Retina (tissue), 1 donor: ENCODE measurements at regions not wholly inside any gene's neighbourhood (a gene's known extent, or its start where the extent isn't known, plus 50 kb on each side); places are given as distances from the start of the nearest gene placed in this dataset.
A peak's percentile ranks its signal among the peaks of the same experiment; 100 is the strongest.

ENCODE experiments used
- DNase-seq: peaks from one replicate; pipeline ENCODE4 v3.0.0-alpha.2; 2016

DNA sequence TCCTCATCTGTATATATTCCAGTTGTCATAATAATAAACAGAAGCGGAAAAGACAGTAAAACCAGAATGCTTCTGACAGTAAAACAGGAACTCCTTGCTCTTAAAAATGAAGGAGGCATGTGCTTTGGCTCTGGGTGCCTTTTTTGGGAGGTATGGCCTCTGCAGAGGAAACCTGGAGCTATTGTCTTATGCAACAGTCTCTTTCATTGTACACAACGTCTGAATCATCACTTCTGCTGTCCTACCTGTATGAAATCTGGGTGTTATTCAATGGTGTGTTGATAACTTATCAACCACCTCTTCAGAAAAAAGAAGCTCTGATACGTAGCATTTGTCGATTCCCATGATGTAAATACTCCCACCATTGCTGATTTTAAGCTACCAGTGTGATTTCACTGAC, 64.8 kb downstream of the CDCA7 start:
- no peak for DNase-seq

DNA sequence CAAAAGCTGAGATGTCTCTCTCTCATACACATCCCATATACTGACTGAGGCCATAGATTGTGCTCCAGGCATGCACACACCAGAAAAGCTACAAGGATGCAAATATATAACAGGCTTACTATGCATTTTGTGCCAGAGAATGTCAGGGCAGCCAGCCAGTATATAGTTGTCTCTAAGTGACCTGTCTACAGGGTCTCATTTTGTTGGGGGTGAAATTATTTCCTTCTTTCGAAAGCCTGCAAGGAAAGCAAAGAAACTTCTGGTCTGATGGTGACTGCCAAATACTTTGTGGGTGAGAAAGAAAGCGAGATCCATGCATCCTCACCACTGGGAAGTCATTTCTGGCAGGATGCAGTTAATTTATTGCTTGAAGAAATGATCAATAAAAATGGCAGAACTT, 70.2 kb downstream of the CDCA7 start:
- DNase-seq, result no peak

DNA sequence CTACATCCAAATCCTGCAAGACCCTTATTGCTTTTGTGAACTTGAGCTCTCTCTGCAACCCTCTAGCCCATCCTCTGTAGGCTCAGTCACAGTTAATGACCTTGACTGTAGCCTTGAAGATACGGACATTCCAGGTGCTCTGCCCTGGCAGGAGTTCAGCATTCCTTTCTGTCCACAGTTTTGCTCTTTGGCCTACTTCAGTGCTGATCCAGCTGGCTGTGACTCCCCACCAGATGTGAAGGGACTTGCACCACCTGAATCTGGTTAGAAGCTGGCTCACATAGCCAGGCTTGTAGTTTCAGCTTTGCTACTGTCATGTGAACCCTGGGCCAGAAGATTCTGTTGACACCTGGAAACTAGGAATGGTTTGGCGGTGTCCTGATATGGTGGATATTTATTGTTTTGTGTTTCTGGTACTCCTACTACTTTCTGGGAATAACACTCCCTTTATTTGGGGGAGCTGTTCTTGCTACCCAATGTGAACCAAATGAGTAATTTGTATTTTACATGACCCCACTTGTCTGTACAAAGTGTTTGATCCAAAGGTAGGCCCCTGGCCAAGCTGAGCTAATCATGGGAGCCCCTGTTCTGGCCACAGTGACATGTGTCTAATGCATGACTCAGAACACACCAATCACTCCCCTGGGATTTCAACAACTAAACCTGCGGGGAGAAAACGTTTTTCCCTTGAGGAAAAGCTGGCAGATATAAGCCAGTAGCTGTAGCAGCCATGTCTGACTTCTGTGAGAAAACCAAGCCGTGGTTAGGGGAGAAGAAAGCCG, 73.4 kb downstream of the CDCA7 start:
- no peak for DNase-seq

DNA sequence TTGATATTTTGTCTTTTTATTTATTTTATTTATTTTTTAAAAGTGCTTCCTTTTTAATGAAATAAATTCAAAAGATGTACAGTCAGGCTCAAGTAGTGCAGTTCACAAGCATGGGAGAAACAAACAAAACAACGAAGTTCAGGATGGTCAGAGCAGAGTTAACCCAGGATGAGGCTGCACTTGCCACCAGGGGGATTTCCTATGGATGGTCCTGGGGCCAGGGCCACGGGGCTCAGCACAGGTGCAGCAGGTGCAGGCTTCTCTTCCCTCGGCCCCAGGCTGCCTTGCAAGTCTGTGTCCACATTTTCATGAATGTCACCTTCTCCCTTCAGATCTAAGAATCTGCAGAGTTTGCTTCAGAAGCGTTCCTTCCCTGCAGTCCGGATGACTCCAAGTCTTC, 76.5 kb downstream of the CDCA7 start:
- DNase-seq, result no peak

DNA sequence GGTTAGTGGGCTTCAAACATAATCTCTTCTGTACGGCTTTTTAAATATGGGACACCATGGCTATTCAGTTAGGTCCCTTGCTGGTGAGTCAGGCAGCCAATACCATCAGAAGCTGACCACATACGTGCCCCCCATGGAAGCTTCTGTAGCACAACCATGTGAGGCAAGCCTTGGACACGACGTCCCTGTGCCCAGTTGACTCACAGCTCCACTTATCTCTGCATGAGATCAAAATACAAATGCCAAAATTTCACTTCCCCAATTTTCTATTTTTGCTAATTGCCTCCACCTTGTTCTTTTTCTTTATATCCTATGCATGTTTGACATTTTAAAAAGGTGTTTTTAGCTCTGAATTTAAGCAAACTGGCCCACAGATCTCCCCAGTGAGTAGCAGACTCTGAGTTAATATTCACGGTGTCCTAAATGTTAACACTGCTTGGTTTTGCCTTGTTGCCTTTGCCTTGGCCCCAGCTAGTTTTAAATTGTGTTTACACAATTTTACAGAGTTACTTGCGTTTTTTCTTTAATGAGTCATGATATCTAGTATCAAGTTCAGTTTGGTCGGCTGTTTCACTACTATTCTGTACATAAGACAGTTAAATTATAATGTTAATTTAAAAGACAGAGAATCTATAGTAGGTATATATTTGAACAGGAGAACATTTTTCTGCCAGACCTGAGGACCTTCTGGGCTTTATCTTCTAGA, 77.5 kb downstream of the CDCA7 start:
- no peak for DNase-seq

DNA sequence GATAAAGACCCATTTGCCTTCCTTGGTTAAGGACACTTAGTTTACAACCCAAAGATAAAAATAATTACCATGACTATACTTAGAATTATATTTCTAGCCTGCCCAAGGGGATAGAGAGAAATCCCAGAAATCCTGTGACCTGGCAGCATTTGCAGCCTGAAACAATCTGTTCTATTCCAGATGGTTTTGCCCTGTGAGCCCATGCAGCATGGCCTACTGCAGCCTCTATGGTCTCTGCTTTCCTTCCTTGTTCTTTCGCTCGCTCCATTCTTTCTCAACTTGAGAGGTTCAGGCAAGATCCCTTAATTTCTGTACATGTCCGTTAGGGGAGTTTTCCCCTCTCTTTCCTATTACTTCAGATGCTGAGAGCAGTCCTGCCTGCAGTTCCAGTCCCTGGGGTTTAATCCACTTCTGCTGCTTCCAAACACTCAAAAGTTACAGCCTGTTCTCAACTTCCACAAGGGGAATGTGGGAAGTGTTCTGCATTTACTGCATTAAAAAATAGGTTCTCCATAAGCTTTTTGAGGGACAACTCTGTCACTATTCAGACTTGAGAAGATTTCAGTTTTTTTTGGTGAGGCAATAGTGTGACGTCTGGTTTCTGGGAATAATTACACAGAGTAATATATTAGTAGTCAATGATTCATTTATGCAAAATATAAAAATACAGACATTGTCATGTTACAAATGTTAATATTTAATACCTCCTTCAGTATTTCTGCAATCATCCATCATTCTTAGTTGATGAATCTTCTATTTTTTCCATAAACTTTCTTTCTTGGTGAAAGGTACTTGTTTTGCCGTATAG, 80.3 kb downstream of the CDCA7 start:
- DNase-seq, result no peak

DNA sequence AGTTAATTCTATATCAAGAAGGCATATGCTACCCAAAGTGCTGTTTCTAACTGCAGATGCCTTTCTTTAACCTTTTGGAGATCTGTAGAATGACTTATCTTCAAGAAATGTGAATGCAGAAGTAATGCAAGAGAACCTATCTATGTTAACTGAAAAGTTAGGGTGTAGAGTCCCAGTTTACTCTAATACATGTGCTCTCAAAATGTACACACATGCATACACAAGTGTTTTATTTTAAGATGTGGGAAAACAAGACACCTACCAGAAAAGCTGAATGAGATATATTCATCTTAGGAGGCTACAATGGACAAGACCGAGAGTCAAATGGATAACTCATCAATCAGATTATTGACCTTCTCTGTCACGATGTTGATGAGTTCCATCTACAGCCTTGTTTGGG, 80.9 kb downstream of the CDCA7 start:
- DNase-seq, result no peak

DNA sequence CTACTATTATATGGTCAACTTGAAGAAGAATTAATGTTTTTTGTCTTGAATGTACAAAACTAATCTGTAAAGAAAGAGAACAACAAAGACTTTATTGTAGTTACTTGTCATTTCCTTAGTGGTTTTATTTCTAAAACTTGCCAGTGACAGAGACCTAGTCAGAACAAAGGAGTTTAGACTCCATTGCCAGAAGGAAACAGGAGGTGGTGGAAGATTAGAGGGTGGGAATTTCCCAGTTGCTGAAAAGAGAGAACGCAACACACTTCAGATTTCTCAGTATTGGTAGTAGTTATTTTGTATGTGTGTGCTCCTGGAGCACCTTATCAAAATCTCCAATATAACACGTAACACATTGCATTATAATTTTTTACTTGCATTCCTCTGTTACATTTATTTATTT, 81.4 kb downstream of the CDCA7 start:
- DNase-seq, result no peak

DNA sequence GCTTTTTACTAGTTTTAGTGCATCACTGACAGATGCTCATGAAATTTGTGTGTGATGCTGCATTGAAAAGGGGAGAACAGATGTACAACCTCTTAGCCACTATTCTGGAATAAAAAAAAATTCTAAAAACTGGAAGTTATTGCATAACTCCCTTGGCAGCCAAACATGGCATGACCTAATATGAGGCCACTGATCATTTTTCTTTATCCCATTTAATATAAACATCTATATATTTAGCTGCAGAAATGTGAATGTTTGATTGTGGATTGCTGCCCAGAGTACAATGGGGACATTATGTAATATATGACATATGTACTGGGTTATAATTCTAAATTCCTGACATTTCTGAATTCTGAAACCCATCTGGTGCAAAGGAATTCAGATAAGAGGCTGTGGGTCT, 86.5 kb downstream of the CDCA7 start:
- no peak for DNase-seq

DNA sequence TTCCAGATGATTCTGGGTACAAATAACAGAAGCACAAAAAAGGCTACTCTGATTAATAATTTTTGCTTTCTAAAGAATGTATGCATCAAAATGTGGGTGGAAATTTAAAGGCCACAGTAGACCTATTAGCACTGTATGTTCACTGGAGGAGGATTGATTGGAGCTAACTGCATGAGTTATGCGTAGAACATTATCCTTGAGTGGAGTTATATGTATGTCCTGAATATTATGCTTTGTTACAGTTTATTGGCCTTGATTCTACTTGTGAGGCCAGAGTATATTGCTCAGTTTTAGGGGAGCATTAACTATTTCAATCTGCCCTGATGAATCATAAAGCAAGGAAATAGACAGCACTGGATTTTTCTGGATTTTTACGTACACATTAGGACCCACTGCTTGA, 87.9 kb downstream of the CDCA7 start:
- DNase-seq, result no peak

DNA sequence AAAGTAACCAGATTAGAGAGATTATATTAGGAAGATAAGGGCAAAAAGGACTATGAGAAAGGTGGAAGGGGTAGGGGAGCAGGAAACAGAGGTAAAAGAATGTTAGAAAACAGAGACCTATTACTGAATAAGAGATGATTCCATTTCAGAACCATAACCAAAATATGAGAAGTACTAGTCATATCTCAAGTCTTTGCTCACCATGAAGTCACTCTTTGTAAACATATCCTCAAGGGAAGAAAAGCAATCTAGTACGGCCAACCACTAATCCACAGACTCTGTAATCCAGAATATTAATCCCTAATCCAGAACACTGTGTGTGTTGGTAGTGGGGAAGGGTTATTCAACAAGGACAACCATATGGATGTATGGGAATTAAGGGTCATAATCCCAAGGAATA, 92.0 kb downstream of the CDCA7 start:
- no peak for DNase-seq

DNA sequence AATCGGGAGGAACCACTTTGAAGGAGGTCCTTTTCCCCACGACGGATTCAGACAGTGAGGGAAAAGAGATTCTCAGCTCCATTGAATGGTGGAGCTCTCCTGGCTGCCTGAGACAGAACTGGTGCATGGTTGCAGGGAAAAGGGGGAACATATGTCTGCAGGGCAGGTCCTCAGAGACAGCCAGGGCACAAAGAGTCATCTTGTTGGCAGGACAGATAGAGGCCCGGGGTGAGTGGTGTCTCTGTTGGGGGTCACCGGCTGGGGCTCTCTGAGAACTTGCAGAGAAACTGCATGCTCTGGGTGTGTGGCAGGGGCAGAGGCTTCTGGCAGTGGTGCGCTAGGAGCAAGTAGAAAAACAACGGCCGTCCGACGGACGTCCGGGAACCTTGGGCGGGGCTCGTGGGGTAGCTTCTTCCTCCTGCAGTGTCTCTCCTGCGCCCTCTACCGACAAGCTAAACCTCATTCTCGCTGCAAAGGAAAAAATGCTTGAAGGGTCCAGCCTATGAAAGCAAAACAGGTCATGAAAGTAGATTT, 94.3 kb downstream of the CDCA7 start:
- DNase-seq, result peak; percentile 74

DNA sequence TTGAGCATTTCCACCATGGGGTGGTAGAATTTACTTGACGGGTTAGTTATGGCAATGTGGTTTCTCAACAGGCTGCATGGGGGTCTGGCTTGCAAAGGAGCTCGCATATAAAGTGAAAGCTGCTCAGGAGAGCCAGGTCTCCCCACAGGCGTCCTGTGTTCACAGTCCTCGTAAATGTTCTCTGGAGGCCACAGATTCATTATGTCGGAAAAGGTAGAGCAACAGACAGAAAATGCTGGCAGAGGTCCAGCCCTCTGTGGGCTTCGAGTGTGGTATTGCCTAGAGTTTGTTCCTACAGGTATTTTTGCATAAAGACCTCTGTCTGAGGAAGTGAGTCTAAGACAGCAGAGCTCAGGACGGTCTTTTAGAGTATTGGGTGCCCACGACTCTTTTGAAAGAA, 96.4 kb downstream of the CDCA7 start:
- peak; percentile 36 for DNase-seq

DNA sequence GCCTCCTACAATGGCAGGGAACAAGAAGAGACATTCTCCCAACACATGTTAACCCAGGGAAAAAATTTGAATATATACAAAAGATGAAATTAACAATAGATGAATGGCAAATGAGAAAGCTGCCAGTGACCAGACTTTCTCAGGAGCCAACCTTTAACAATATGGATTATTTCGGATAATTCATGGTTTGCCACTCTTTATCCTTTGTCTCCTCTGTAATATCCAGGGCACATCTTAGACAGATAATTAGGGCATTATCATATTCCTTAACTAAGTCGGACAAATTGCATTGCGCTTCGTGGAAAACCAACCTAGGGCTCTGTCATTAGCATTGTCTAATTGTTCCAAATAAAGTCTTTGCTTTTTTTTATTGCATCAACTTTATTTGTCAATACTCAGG, 97.3 kb downstream of the CDCA7 start:
- peak; percentile 72 for DNase-seq

DNA sequence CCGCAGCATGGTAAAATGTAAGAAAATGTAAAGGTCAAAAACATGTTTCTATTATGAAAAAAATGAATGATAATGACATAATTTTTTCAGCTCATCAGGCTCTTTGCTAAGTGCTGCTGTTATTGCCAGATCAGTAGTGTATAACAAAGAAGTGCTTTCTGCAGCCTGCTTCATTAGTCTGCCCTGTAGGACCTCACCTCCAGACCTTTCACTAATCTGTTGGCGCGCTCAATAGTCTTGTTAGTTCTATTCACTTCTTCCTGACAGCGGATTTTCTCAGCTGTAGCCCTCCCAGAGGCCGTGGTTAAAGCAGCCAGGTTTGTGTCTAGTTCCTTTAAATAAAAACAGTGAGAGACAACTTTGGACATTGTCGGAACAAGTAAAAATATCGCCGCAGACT, 97.7 kb downstream of the CDCA7 start:
- DNase-seq, result peak; percentile 77

DNA sequence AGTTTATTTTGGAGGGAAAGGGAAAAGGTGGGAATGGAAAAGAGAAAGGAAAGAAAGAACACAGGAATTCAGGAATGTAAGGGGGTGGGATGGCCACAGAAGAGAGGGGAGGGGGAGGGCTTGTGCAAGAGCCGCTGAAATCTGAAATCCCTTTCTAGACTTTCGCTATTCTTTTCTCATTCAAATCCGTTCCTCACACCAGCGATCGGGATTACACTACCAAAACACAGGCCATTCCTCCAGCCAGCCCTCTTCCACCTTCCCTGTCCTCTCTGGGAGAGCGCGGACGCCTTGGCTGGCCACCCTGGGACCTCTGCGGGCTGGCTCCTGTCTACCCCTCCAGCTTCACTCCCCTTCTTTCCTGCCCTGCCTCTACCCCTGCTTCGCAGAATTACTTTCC, 102.3 kb downstream of the CDCA7 start:
- no peak for DNase-seq

DNA sequence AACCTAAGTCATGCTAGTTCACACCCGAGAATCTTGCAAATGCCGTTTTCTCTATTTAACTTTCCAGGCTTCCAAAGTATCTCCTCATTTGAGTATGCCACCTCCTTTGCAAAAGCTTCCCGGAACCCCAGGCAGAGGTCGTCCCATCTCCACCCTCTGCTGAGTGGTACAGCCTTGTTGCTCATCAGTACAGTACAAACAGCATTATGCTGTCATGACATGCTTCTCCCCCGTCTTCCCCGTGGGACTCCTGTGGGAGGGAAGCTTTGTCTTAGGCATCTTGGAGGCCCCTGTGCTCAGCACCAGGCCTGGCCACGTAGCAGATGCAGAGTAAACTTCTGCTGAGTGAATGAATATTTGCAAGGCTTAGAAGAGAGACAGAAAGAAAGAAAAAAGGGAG, 102.7 kb downstream of the CDCA7 start:
- DNase-seq, result no peak

DNA sequence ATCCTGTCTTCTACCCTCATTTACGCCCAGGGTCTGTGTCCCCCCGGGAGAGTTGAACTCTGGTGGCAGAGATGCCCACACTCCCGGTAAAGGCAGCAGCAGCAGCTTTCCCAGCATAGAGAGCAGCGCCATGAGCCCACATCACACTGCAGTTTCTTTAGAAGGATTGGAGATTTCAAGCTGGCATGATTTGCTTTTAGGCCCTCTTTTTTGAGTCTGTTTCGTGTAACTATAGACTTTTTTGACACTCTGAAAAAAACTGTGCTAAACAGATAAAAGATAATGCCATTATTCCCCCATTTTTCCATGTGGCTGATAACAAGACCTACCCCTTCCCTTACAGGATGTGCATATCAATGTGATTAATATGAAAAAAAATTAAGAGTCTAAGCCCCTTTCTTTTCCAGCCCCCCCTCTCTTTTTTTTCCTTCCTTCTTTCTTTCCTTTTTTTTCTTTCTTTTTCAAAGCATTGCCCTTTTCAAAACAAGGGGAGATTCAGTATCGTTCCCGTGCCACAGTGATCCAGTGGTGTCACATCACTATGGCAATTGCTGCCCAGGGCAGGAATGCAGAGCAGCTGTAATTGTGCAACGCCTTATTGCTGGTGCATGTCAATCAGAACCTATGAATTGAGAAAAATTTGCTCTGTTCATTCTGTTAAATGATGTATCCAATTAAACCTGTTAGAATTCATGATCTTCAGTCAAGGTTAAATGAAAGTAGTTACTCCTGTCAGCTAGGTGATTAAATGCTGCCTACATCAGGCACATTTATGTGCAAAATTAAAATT, 104.5 kb downstream of the CDCA7 start:
- peak; percentile 34 for DNase-seq

DNA sequence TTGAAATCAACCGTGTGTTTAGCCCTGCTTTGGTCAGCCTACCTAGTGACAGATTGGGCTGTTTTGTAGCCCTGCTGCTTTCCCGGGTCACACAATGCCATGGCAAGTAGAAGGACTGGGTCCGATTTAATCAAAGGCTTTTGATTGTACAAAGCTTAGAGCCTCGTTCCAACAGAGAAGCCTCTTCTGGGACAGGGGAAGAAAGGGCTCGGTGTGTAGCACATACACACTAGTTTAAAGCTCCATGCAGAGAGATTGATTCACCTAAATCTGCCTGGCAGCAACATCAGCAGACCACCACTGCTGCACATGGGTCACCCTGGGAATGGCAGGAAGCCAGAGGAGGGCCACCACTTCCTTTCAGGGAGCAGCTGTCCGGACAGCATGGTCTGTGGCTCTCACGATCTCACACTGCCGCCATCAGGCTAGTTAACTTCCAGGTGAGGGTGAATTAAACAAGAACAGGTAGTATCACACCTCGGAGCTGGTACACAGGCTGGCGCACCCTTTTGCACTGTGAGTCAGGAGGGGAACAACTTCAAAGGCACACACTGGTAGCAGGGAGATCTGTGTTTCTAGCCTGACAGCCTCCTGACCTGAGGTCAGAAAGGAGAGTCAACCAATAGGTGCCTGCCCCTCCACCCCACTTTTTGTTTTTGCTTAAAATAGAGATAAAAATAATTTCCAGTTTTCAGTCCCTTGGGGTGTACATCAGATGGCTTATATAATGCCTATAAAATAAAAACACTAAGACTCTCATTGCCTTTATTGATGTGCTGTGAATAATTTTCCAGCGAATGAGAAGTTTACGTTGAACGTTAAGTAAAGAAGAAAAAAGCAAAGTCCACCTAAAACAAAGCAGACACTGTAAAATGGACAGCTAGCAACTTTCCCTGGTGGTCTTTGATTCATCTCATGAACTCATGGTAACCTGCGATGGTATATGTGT, 108.5 kb downstream of the CDCA7 start:
- peak; percentile 45 for DNase-seq

DNA sequence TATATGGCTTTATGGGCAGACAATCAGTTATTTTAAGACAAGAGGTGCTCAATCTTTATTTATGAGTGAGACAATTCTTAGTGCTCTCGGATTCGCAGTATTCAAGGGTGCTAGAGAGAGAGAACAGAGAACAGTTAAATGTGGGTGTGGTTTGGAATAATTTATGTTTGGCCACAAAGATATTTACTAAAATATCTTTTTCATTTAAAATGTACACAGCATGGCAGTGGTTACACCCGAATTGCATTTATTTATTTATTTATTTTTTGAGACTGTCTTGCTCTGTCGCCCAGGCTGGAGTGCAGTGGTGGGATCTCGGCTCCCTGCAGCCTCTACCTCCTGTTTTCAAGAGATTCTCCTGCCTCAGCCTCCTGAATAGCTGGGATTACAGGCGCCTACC, 109.2 kb downstream of the CDCA7 start:
- no peak for DNase-seq

DNA sequence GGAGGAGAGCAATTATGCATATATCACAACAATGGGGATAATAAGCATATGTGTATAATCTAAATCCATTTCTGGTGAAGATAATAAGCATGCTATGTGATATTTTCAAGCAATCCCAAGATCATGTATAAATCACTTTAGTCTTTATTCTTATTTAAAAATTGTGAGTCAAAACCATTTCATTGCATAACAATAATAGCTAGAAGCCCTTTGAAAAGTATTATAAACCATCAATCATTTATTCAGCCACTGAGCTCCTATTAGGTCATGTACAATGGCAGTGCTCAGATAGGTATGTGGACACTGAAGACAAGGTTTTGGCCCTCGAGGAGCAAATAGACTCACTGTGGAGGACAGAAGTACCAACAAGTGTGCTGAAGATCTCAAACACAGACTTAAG, 113.1 kb downstream of the CDCA7 start:
- DNase-seq, result no peak
